Suppressor macrophage treated with lipopolysaccharide for 4 hours (primary cell): ENCODE measurements at regions not wholly inside any gene's neighbourhood (a gene's known extent, or its start where the extent isn't known, plus 50 kb on each side); places are given as distances from the start of the nearest gene placed in this dataset.

Experiments
- DNase-seq: peaks from one replicate; pipeline ENCODE4 v3.0.0-alpha.2; 2020

GRCh38 chr6:95244751-95245150 lies 332.6 kb upstream of the MANEA start:
- no peak for DNase-seq

- no peak for DNase-seq
Observed at GRCh38 chr6:95248499-95248898, 328.8 kb upstream of the MANEA start.

GRCh38 chr6:95249175-95249574 lies 328.2 kb upstream of the MANEA start:
- peak; percentile 26 for DNase-seq

GRCh38 chr6:95249661-95250060 lies 327.7 kb upstream of the MANEA start:
- no peak for DNase-seq

- DNase-seq, result no peak
Observed at GRCh38 chr6:95263840-95264239, 313.5 kb upstream of the MANEA start.

GRCh38 chr6:95266537-95267258 lies 310.6 kb upstream of the MANEA start:
- DNase-seq, result no peak

GRCh38 chr6:95274686-95275235 lies 302.6 kb upstream of the MANEA start:
- no peak for DNase-seq

- DNase-seq, result no peak
Observed at GRCh38 chr6:95279616-95280015, 297.7 kb upstream of the MANEA start.

- DNase-seq, result no peak
Observed at GRCh38 chr6:95280686-95281273, 296.6 kb upstream of the MANEA start.

GRCh38 chr6:95285881-95286280 lies 291.5 kb upstream of the MANEA start:
- DNase-seq, result no peak

GRCh38 chr6:95286874-95287273 lies 290.5 kb upstream of the MANEA start:
- DNase-seq, result no peak

- DNase-seq, result no peak
Observed at GRCh38 chr6:95288251-95288650, 289.1 kb upstream of the MANEA start.

- no peak for DNase-seq
Observed at GRCh38 chr6:95292011-95292410, 285.3 kb upstream of the MANEA start.

- DNase-seq, result no peak
Observed at GRCh38 chr6:95293257-95293656, 284.1 kb upstream of the MANEA start.

GRCh38 chr6:95294043-95294442 lies 283.3 kb upstream of the MANEA start:
- DNase-seq, result no peak

GRCh38 chr6:95309545-95309944 lies 267.8 kb upstream of the MANEA start:
- DNase-seq, result no peak

GRCh38 chr6:95318137-95318536 lies 259.2 kb upstream of the MANEA start:
- no peak for DNase-seq

GRCh38 chr6:95321126-95321525 lies 256.2 kb upstream of the MANEA start:
- DNase-seq, result no peak

- no peak for DNase-seq
Observed at GRCh38 chr6:95325916-95326315, 251.4 kb upstream of the MANEA start.

- DNase-seq, result no peak
Observed at GRCh38 chr6:95328231-95328630, 249.1 kb upstream of the MANEA start.

- DNase-seq, result no peak
Observed at GRCh38 chr6:95352064-95352795, 225.1 kb upstream of the MANEA start.

- no peak for DNase-seq
Observed at GRCh38 chr6:95354551-95354950, 222.8 kb upstream of the MANEA start.

GRCh38 chr6:95357380-95358020 lies 219.8 kb upstream of the MANEA start:
- DNase-seq, result no peak
